ENCODE measurements at regions not wholly inside any gene's neighbourhood (a gene's known extent, or its start where the extent isn't known, plus 50 kb on each side); places are given as distances from the start of the nearest gene placed in this dataset.

GRCh38 chr3:102238362-102238761 is 196.5 kb upstream of the ZPLD1 start (continued):
- TF ChIP-seq ZBTB6 (tag by site-specific recombination; IDR thresholded peaks at IDR 0.05) (no peak), ZNF626 (tag by site-specific recombination; IDR thresholded peaks at IDR 0.05) (no peak), ZNF596 (tag by site-specific recombination; IDR thresholded peaks at IDR 0.05) (no peak), RBAK (tag by site-specific recombination; IDR thresholded peaks at IDR 0.05) (no peak), ZNF837 (tag by site-specific recombination; IDR thresholded peaks at IDR 0.05) (no peak), ZNF529 (tag by site-specific recombination; IDR thresholded peaks at IDR 0.05; ENCODE audit: insufficient replicate concordance) (no peak)

- Histone ChIP-seq H3K9me3 (ENCODE audit: control insufficient read depth, insufficient read depth, low read depth, low read length) (no peaks in the 10 kb centered on the region), H3K27ac (ENCODE audit: extremely low read depth, low read depth, low read length) (no peak overlapping the region), H3K4me3 (ENCODE audit: low read depth, low read length) (no peak overlapping the region), H3K4me1 (ENCODE audit: control insufficient read depth, insufficient read depth, low read length) (no peaks in the 10 kb centered on the region), H3K36me3 (ENCODE audit: control insufficient read depth in 2 of 2, insufficient read depth in 1 of 2, low read length in 2 of 2) (no peaks in the 10 kb centered on the region)
- ChIA-PET POLR2A (no interaction called here), CTCF (interaction anchor here (1.0 to 1.2 kb wide), 2 partner anchors 12 to 296 kb away, joined by 4 read pairs; no protein-coding TSS in a partner anchor)
- no peak for TF ChIP-seq KLF16 (tag by site-specific recombination; IDR thresholded peaks at IDR 0.05)
- TF ChIP-seq ZNF221 (tag by site-specific recombination; IDR thresholded peaks at IDR 0.05; ENCODE audit: borderline replicate concordance): no peak
- TF ChIP-seq ZNF610 (tag by site-specific recombination; IDR thresholded peaks at IDR 0.05; ENCODE audit: borderline replicate concordance): no peak
- no peak for TF ChIP-seq CTCF (tag by site-specific recombination; IDR thresholded peaks at IDR 0.05)
- no peak for TF ChIP-seq ZNF747 (tag by site-specific recombination; IDR thresholded peaks at IDR 0.05)
- no peak for TF ChIP-seq KLF9 (tag by site-specific recombination; IDR thresholded peaks at IDR 0.05; ENCODE audit: low read depth)
- TF ChIP-seq ZBTB8A (tag by site-specific recombination; IDR thresholded peaks at IDR 0.05): no peak
- TF ChIP-seq HOXC10 (CRISPR knock-in tag; IDR thresholded peaks at IDR 0.05): no peak
- no peak for TF ChIP-seq RBAK (tag by site-specific recombination; IDR thresholded peaks at IDR 0.05)
Observed at GRCh38 chr3:102240720-102241119, 194.1 kb upstream of the ZPLD1 start.

- H3K4me1 ChIP-seq (ENCODE audit: control insufficient read depth, insufficient read depth, low read length): no peaks in the 10 kb centered on the region
- POLR2A ChIA-PET: no interaction called here
- no peaks in the 10 kb centered on the region for H3K9me3 ChIP-seq (ENCODE audit: control insufficient read depth, insufficient read depth, low read depth, low read length)
- H3K36me3 ChIP-seq (ENCODE audit: control insufficient read depth in 2 of 2, insufficient read depth in 1 of 2, low read length in 2 of 2): no peaks in the 10 kb centered on the region
- no peak overlapping the region for H3K27ac ChIP-seq (ENCODE audit: extremely low read depth, low read depth, low read length)
- H3K4me3 ChIP-seq (ENCODE audit: low read depth, low read length): no peak overlapping the region
- CTCF ChIA-PET: no interaction called here
- TF ChIP-seq ZNF174 (tag by site-specific recombination; IDR thresholded peaks at IDR 0.05) (no peak), ZNF341 (tag by site-specific recombination; IDR thresholded peaks at IDR 0.05; ENCODE audit: low read depth) (no peak), HOXD13 (CRISPR knock-in tag; IDR thresholded peaks at IDR 0.05; ENCODE audit: borderline replicate concordance) (no peak), ZNF561 (tag by site-specific recombination; IDR thresholded peaks at IDR 0.05; ENCODE audit: borderline replicate concordance) (no peak), YY2 (tag by site-specific recombination; IDR thresholded peaks at IDR 0.05) (no peak), ZNF670 (tag by site-specific recombination; IDR thresholded peaks at IDR 0.05; ENCODE audit: low read depth) (no peak), ZNF354C (tag by site-specific recombination; IDR thresholded peaks at IDR 0.05; ENCODE audit: borderline replicate concordance, low read depth) (no peak), INSM2 (tag by site-specific recombination; IDR thresholded peaks at IDR 0.05) (no peak), ZNF280C (tag by site-specific recombination; IDR thresholded peaks at IDR 0.05) (no peak), SETDB1 (IDR thresholded peaks at IDR 0.05; ENCODE audit: insufficient read length, low read length) (no peak), ZNF148 (tag by site-specific recombination; IDR thresholded peaks at IDR 0.05; ENCODE audit: borderline replicate concordance) (no peak)
Observed at GRCh38 chr3:102248981-102249705, 185.7 kb upstream of the ZPLD1 start.

Measured in HEK293 (cell line).